GM23338 (cell line): ENCODE measurements at regions not wholly inside any gene's neighbourhood (a gene's known extent, or its start where the extent isn't known, plus 50 kb on each side); places are given as distances from the start of the nearest gene placed in this dataset.
A peak's percentile ranks its signal among the peaks of the same experiment; 100 is the strongest.
"Not testable (repeated sequence)": the region's sequence is repeated elsewhere in the genome, so short reads cannot be mapped to it uniquely, and the experiment has no call there.

Experiments used
- ATAC-seq: fragments of 200-7000 bp; cut with Tn5 transposase; 3 replicates; pipeline ENCODE4 v1.9.1; 2020
- DNase-seq: peaks from one replicate; pipeline ENCODE4 v3.0.0-alpha.2; 2015; ENCODE audit warnings: low spot score
- H2AFZ ChIP-seq: fragments of 200-600 bp; sonication (generic); 2 replicates; pipeline ENCODE4 v1.8.0; 2016; ENCODE audit warnings: antibody characterized with exemption, mild to moderate bottlenecking, moderate library complexity
- H3F3A ChIP-seq: fragments of 200-600 bp; sonication (generic); replicated peaks from 2 replicates; pipeline ENCODE4 v1.8.0; 2017; ENCODE audit warnings: antibody characterized with exemption, mixed run types, low read depth
- H3K27ac ChIP-seq: fragments of 200-600 bp; sonication (generic); 2 replicates; pipeline ENCODE4 v1.6.1; 2016; ENCODE audit warnings: low read depth
- H3K27me3 ChIP-seq: fragments of 200-600 bp; sonication (generic); 2 replicates; pipeline ENCODE4 v1.8.0; 2016; ENCODE audit warnings: mild to moderate bottlenecking, mixed run types, moderate library complexity; ENCODE audit not compliant: insufficient read depth
- H3K36me3 ChIP-seq: fragments of 200-600 bp; sonication (generic); 2 replicates; pipeline ENCODE4 v1.8.0; 2016; ENCODE audit warnings: mild to moderate bottlenecking; ENCODE audit not compliant: insufficient read depth
- H3K4me1 ChIP-seq: fragments of 200-600 bp; sonication (generic); 2 replicates; pipeline ENCODE4 v1.8.0; 2016; ENCODE audit warnings: mild to moderate bottlenecking, moderate library complexity; ENCODE audit not compliant: insufficient read depth
- H3K4me2 ChIP-seq: fragments of 200-600 bp; sonication (generic); 2 replicates; pipeline ENCODE4 v1.7.1; 2017; ENCODE audit warnings: mixed run types
- H3K4me3 ChIP-seq: fragments of 200-600 bp; sonication (generic); 2 replicates; pipeline ENCODE4 v1.6.1; 2016; ENCODE audit warnings: mixed run types
- H3K79me2 ChIP-seq: fragments of 200-600 bp; sonication (generic); replicated peaks from 2 replicates; pipeline ENCODE4 v1.8.0; 2017; ENCODE audit warnings: mild to moderate bottlenecking; ENCODE audit not compliant: insufficient read depth
- H3K9me2 ChIP-seq: fragments of 200-600 bp; sonication (generic); 2 replicates; pipeline ENCODE4 v1.8.0; 2017; ENCODE audit not compliant: insufficient read depth
- H4K20me1 ChIP-seq: fragments of 200-600 bp; sonication (generic); replicated peaks from 2 replicates; pipeline ENCODE4 v1.8.0; 2017; ENCODE audit warnings: mild to moderate bottlenecking; ENCODE audit not compliant: insufficient read depth
- H3K27ac Mint-ChIP-seq: 2 replicates; pipeline ENCODE4 v1.8.0; 2020; ENCODE audit warnings: inconsistent platforms, mild to moderate bottlenecking, moderate library complexity, mixed read lengths
- H3K27me3 Mint-ChIP-seq: 3 replicates; pipeline ENCODE4 v1.8.0; 2022; ENCODE audit warnings: low read depth, mild to moderate bottlenecking, moderate library complexity, mixed read lengths, inconsistent platforms; ENCODE audit not compliant: insufficient read depth, poor library complexity
- H3K36me3 Mint-ChIP-seq: 3 replicates; pipeline ENCODE4 v1.8.0; 2021; ENCODE audit warnings: low read depth, mild to moderate bottlenecking, inconsistent platforms, moderate library complexity, mixed read lengths
- H3K4me1 Mint-ChIP-seq: 3 replicates; pipeline ENCODE4 v1.8.0; 2020; ENCODE audit warnings: mild to moderate bottlenecking, inconsistent platforms, mixed read lengths
- H3K4me3 Mint-ChIP-seq: 3 replicates; pipeline ENCODE4 v1.8.0; 2021; ENCODE audit warnings: moderate library complexity, mild to moderate bottlenecking, inconsistent platforms, mixed read lengths
- H3K9me3 Mint-ChIP-seq: 3 replicates; pipeline ENCODE4 v1.8.0; 2020; ENCODE audit warnings: moderate library complexity, mild to moderate bottlenecking, inconsistent platforms, mixed read lengths
- EZH2 ChIP-seq: fragments of 200-600 bp; sonication (generic); IDR thresholded peaks from one replicate; pipeline ENCODE4 v1.8.0; 2017; ENCODE audit warnings: antibody characterized with exemption, mild to moderate bottlenecking, low read depth; ENCODE audit not compliant: unreplicated experiment
- JUNB ChIP-seq: IDR thresholded peaks from one replicate; pipeline ENCODE4 v1.6.1; 2016; ENCODE audit warnings: antibody characterized with exemption; ENCODE audit not compliant: unreplicated experiment
- REST ChIP-seq: IDR thresholded peaks from one replicate; pipeline ENCODE4 v1.6.1; 2018; ENCODE audit warnings: antibody characterized with exemption; ENCODE audit not compliant: unreplicated experiment
- STAT1 ChIP-seq: IDR thresholded peaks from one replicate; pipeline ENCODE4 v1.6.1; 2016; ENCODE audit warnings: antibody characterized with exemption; ENCODE audit not compliant: unreplicated experiment
- ZNF462 ChIP-seq: fragments of 250-450 bp; sonication (Bioruptor Pico); IDR thresholded peaks from 2 replicates; pipeline ENCODE4 v1.5.0; 2020; ENCODE audit warnings: mild to moderate bottlenecking, moderate library complexity

- TF ChIP-seq ZNF462 (CRISPR knock-in tag): no peak
These were observed 313.5 kb upstream of the KITLG start (continued) for GRCh38 chr12:88893801-88894200.

GRCh38 chr12:88891434-88891833, 311.2 kb upstream of the KITLG start:
- not testable (repeated sequence) for ATAC-seq, H3K27ac ChIP-seq, H3K4me3 Mint-ChIP-seq, H3K36me3 Mint-ChIP-seq, H3K36me3 ChIP-seq, H3K27me3 ChIP-seq, H3K9me3 Mint-ChIP-seq, H3K27ac Mint-ChIP-seq, H3K27me3 Mint-ChIP-seq, H3K9me2 ChIP-seq, DNase-seq, H3K4me2 ChIP-seq, H3K4me3 ChIP-seq, H3K79me2 ChIP-seq, H3F3A ChIP-seq, H4K20me1 ChIP-seq, H3K4me1 Mint-ChIP-seq
- H3K4me1 ChIP-seq: peaks cover 13% of the 10 kb centered on the region; the same call in 1 of the 2 replicates
- peak overlapping the region; percentile 16; the same call in 1 of the 2 replicates for H2AFZ ChIP-seq

- Mint-ChIP-seq H3K36me3 (no peaks in the 10 kb centered on the region), H3K27ac (no peak overlapping the region), H3K4me1 (peaks cover 9% of the 10 kb centered on the region)
- TF ChIP-seq JUNB: no peak
- TF ChIP-seq STAT1: no peak
- no peak for TF ChIP-seq EZH2
- TF ChIP-seq REST: no peak
These were observed 309.2 kb upstream of the KITLG start for GRCh38 chr12:88889326-88890110.

More at GRCh38 chr12:88889326-88890110, 309.2 kb upstream of the KITLG start:
- Histone ChIP-seq H3K4me1 (peaks cover 8% of the 10 kb centered on the region; the same call in 1 of the 2 replicates), H3K36me3 (no peaks in the 10 kb centered on the region), H3F3A (no peaks in the 10 kb centered on the region), H3K4me2 (no peak overlapping the region), H2AFZ (no peak overlapping the region), H3K79me2 (no peaks in the 10 kb centered on the region), H3K9me2 (no peaks in the 10 kb centered on the region), H4K20me1 (no peaks in the 10 kb centered on the region), H3K4me3 (no peak overlapping the region), H3K27ac (no peak overlapping the region), H3K27me3 (no peaks in the 10 kb centered on the region)
- ATAC-seq (no peak), DNase-seq (no peak)
- Mint-ChIP-seq H3K27me3 (no peaks in the 10 kb centered on the region), H3K9me3 (no peaks in the 10 kb centered on the region), H3K4me3 (no peak overlapping the region)
